SU-DHL-6 (cell line): ENCODE measurements at regions not wholly inside any gene's neighbourhood (a gene's known extent, or its start where the extent isn't known, plus 50 kb on each side); places are given as distances from the start of the nearest gene placed in this dataset.

Experiments
- H2AFZ ChIP-seq: fragments of 200-600 bp; sonication (generic); 2 replicates; pipeline ENCODE4 v1.6.1; 2014; ENCODE audit warnings: low read depth, mild to moderate bottlenecking, moderate library complexity, mixed read lengths, antibody characterized with exemption, low read length; ENCODE audit not compliant: severe bottlenecking
- H3F3A ChIP-seq: fragments of 200-600 bp; shearing (Covaris generic); 2 replicates; pipeline ENCODE4 v1.6.0; 2016; ENCODE audit warnings: antibody characterized with exemption, mild to moderate bottlenecking; ENCODE audit not compliant: insufficient read depth
- H3K27ac ChIP-seq: fragments of 200-600 bp; sonication (generic); 2 replicates; pipeline ENCODE4 v1.5.1; 2016; ENCODE audit warnings: low read depth, mild to moderate bottlenecking, low read length, moderate library complexity, mixed read lengths
- H3K27me3 ChIP-seq: fragments of 200-600 bp; sonication (generic), shearing (Covaris generic); 2 replicates; pipeline ENCODE4 v1.6.0; 2014; ENCODE audit warnings: mild to moderate bottlenecking, low read length
- H3K36me3 ChIP-seq: fragments of 200-600 bp; sonication (generic); 2 replicates; pipeline ENCODE4 v1.6.1; 2014; ENCODE audit warnings: mild to moderate bottlenecking, low read length, mixed read lengths
- H3K4me2 ChIP-seq: fragments of 300-600, 200-600 bp; shearing (Covaris generic), sonication (generic); 2 replicates; pipeline ENCODE4 v1.6.0; 2014; ENCODE audit warnings: low read length, low read depth, mild to moderate bottlenecking; ENCODE audit not compliant: poor library complexity, severe bottlenecking
- H3K4me3 ChIP-seq: fragments of 200-600 bp; sonication (generic); 2 replicates; pipeline ENCODE4 v1.5.1; 2014; ENCODE audit warnings: antibody characterized with exemption, low read length, mild to moderate bottlenecking, mixed read lengths; ENCODE audit not compliant: insufficient read depth, poor library complexity, severe bottlenecking
- H3K79me2 ChIP-seq: fragments of 200-600 bp; sonication (generic); 2 replicates; pipeline ENCODE4 v1.6.1; 2014; ENCODE audit warnings: mild to moderate bottlenecking, low read length, moderate library complexity; ENCODE audit not compliant: insufficient read depth
- H3K9ac ChIP-seq: fragments of 200-600 bp; sonication (generic); 2 replicates; pipeline ENCODE4 v1.7.0; 2014; ENCODE audit warnings: mild to moderate bottlenecking, low read length
- H3K9me2 ChIP-seq: fragments of 200-600 bp; sonication (generic); replicated peaks from 2 replicates; pipeline ENCODE4 v1.6.1; 2014; ENCODE audit warnings: low read length; ENCODE audit not compliant: insufficient read depth
- H3K9me3 ChIP-seq: fragments of 200-600 bp; sonication (generic); 2 replicates; pipeline ENCODE4 v1.6.1; 2014; ENCODE audit warnings: low read length, mixed read lengths; ENCODE audit not compliant: insufficient read depth
- H4K20me1 ChIP-seq: fragments of 200-600 bp; sonication (generic); 2 replicates; pipeline ENCODE4 v1.6.1; 2014; ENCODE audit warnings: low read depth, mild to moderate bottlenecking, antibody characterized with exemption, low read length, moderate library complexity, mixed read lengths
- CTCF ChIP-seq: fragments of 200-600 bp; sonication (generic); IDR thresholded peaks from one replicate; pipeline ENCODE4 v1.5.1; 2017; ENCODE audit warnings: antibody characterized with exemption, mild to moderate bottlenecking, low read length, moderate library complexity; ENCODE audit not compliant: insufficient read depth, poor library complexity, severe bottlenecking
- EZH2phosphoT487 ChIP-seq: fragments of 200-600 bp; sonication (generic), shearing (Covaris generic); conservative IDR thresholded peaks from 2 replicates; pipeline ENCODE4 v1.6.1; 2018; ENCODE audit warnings: mild to moderate bottlenecking, antibody characterized with exemption, low read length, moderate library complexity, mixed read lengths

GRCh38 chr21:35465741-35466140 is 416.6 kb upstream of the RUNX1 start:
- H4K20me1 ChIP-seq: no peaks in the 10 kb centered on the region
- H3K9me2 ChIP-seq: no peaks in the 10 kb centered on the region
- H2AFZ ChIP-seq: no peak overlapping the region
- H3K4me3 ChIP-seq: no peak overlapping the region
- TF ChIP-seq EZH2phosphoT487 (no peak), CTCF (no peak)
- no peaks in the 10 kb centered on the region for H3K79me2 ChIP-seq
- H3K9me3 ChIP-seq: no peaks in the 10 kb centered on the region
- no peak overlapping the region for H3K27ac ChIP-seq
- no peaks in the 10 kb centered on the region for H3F3A ChIP-seq
- H3K4me2 ChIP-seq: no peak overlapping the region
- H3K36me3 ChIP-seq: no peaks in the 10 kb centered on the region
- H3K9ac ChIP-seq: no peak overlapping the region
- H3K27me3 ChIP-seq: no peaks in the 10 kb centered on the region

- no peaks in the 10 kb centered on the region for H3K9me2 ChIP-seq
- H3K36me3 ChIP-seq: no peaks in the 10 kb centered on the region
- no peaks in the 10 kb centered on the region for H3F3A ChIP-seq
- no peak overlapping the region for H3K27ac ChIP-seq
- no peak overlapping the region for H2AFZ ChIP-seq
- TF ChIP-seq EZH2phosphoT487: no peak
- TF ChIP-seq CTCF: no peak
- H3K27me3 ChIP-seq: no peaks in the 10 kb centered on the region
- no peaks in the 10 kb centered on the region for H4K20me1 ChIP-seq
- no peak overlapping the region for H3K4me2 ChIP-seq
- no peaks in the 10 kb centered on the region for H3K9me3 ChIP-seq
- H3K79me2 ChIP-seq: no peaks in the 10 kb centered on the region
- H3K4me3 ChIP-seq: no peak overlapping the region
- H3K9ac ChIP-seq: no peak overlapping the region
These were observed 412.6 kb upstream of the RUNX1 start for GRCh38 chr21:35461700-35462099.

GRCh38 chr21:35460441-35460840 is 411.3 kb upstream of the RUNX1 start:
- H3K9me3 ChIP-seq: no peaks in the 10 kb centered on the region
- no peak overlapping the region for H2AFZ ChIP-seq
- H3K27me3 ChIP-seq: no peaks in the 10 kb centered on the region
- no peak for TF ChIP-seq EZH2phosphoT487
- no peak for TF ChIP-seq CTCF
- H3K9ac ChIP-seq: no peak overlapping the region
- H3K79me2 ChIP-seq: no peaks in the 10 kb centered on the region
- no peaks in the 10 kb centered on the region for H3K9me2 ChIP-seq
- H3F3A ChIP-seq: no peaks in the 10 kb centered on the region
- no peak overlapping the region for H3K4me2 ChIP-seq
- H3K36me3 ChIP-seq: no peaks in the 10 kb centered on the region
- H4K20me1 ChIP-seq: no peaks in the 10 kb centered on the region
- H3K27ac ChIP-seq: no peak overlapping the region
- no peak overlapping the region for H3K4me3 ChIP-seq

DNA sequence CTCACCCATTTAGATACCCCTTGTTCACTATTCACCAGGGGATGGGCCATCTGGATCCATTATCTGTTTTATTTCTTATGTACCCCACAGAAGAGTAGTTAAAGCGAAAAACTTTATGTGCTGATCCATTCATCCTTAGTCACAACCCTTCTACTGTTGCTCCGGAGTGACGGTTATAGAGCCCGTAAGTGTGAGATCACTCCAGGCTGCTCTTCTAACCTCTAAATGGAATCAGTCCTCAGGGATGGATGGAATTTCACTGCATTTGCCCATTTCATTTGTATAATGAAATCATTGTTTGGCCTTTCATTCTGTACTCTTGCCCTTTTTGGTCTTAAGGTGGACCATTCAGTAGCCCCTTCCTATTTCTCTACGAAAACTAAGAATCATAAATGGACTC is 409.3 kb upstream of the RUNX1 start:
- H4K20me1 ChIP-seq: no peaks in the 10 kb centered on the region
- no peaks in the 10 kb centered on the region for H3K9me2 ChIP-seq
- H2AFZ ChIP-seq: no peak overlapping the region
- H3K27ac ChIP-seq: no peak overlapping the region
- H3K36me3 ChIP-seq: no peaks in the 10 kb centered on the region
- no peaks in the 10 kb centered on the region for H3F3A ChIP-seq
- H3K9me3 ChIP-seq: no peaks in the 10 kb centered on the region
- H3K4me3 ChIP-seq: no peak overlapping the region
- no peaks in the 10 kb centered on the region for H3K27me3 ChIP-seq
- H3K9ac ChIP-seq: no peak overlapping the region
- H3K4me2 ChIP-seq: no peak overlapping the region
- no peak for TF ChIP-seq CTCF
- no peak for TF ChIP-seq EZH2phosphoT487
- H3K79me2 ChIP-seq: no peaks in the 10 kb centered on the region
